Sigmoid colon (tissue), 6 donors: ENCODE measurements at regions not wholly inside any gene's neighbourhood (a gene's known extent, or its start where the extent isn't known, plus 50 kb on each side); places are given as distances from the start of the nearest gene placed in this dataset.

Source experiments
- DNase-seq: peaks from one replicate; pipeline ENCODE4 v3.0.0-alpha.2; 2019
- H3K27ac ChIP-seq, 4 donors: fragments of 200-600 bp; sonication (generic); one replicate each; pipeline ENCODE4 v1.5.1; 2016 to 2019; ENCODE audit warnings: mild to moderate bottlenecking in 1 of 4
- H3K27me3 ChIP-seq, 3 donors: fragments of 200-600 bp; sonication (generic); one replicate each; pipeline ENCODE4 v1.5.1; 2019; ENCODE audit warnings: mild to moderate bottlenecking in 1 of 3
- H3K36me3 ChIP-seq, 4 donors: fragments of 200-600 bp; sonication (generic); one replicate each; pipeline ENCODE4 v1.5.1; 2016 to 2019
- H3K4me1 ChIP-seq, 4 donors: fragments of 200-600 bp; sonication (generic); one replicate each; pipeline ENCODE4 v1.5.1; 2017 to 2019
- H3K4me3 ChIP-seq, 4 donors: fragments of 200-600 bp; sonication (generic); one replicate each; pipeline ENCODE4 v1.5.1; 2017 to 2019; ENCODE audit warnings: mild to moderate bottlenecking in 2 of 4, moderate library complexity in 1 of 4
- H3K9me3 ChIP-seq, 4 donors: fragments of 200-600 bp in 3 of 4; sonication (generic) in 3 of 4; one replicate each; pipeline versions ENCODE4 v1.5.1 to v1.6.1; 2013 to 2019
- EP300 ChIP-seq, 4 donors: sonication (generic); formaldehyde crosslinking; IDR thresholded peaks; one replicate each; pipeline ENCODE4 v1.6.1; 2017; ENCODE audit warnings: antibody characterized with exemption in 4 of 4
- POLR2A ChIP-seq, 2 donors: fragments of 450-650 bp; IDR thresholded peaks; one replicate each; pipeline ENCODE4 v1.6.1; 2016; ENCODE audit warnings: antibody characterized with exemption in 2 of 2, mild to moderate bottlenecking in 2 of 2, moderate library complexity in 2 of 2
- POLR2AphosphoS5 ChIP-seq, 4 donors: sonication (generic); formaldehyde crosslinking; IDR thresholded peaks; one replicate each; pipeline ENCODE4 v1.6.1; 2017; ENCODE audit warnings: antibody characterized with exemption in 4 of 4
- WGBS, 2 donors: extraction: QIAGEN DNeasy Blood & Tissue Kit; methylation state at CpG; one replicate each; pipeline ENCODE4 v1.1.7; 2013; 5-methylcytosine and 5-hydroxymethylcytosine counted together
- intact Hi-C: fragments of 100-400 bp; cut with DNase I; formaldehyde crosslinking; loops from one replicate; pipeline ENCODE4 v1.15.1; 2023
- TF ChIP-seq, protein P1 (sequence below), 4 experiments: fragments of 450-650 bp in 3 of 4; fragments of 200-600 bp in 1 of 4; IDR thresholded peaks; one replicate each; pipeline ENCODE4 v1.5.1; 2016 to 2019; ENCODE audit warnings: antibody characterized with exemption in 4 of 4, mild to moderate bottlenecking in 3 of 4, moderate library complexity in 2 of 4
- donor health status: healthy with polysubstance abuse.
- donor health status: healthy.

DNA sequence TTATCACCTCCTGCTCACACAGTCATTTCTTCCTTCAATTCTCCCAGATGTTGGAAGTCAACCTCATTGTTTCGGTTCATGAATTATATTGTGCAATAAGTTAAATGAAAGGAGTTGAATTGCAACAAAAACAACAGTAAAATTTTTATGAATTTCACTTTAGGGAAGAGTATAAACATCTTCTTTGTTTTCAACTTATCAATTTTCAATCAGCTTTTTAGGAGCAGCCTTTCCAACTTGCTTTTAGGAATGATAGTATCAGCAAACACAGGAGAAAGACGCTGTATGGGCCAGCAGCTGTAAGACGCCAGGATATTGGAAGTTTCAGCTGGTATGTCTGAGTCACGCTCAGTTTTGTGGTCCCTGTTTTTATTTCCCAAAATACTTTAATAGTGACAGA, 132.5 kb upstream of the ARGLU1 start:
- no peak for DNase-seq
- WGBS, 2 donors: 78 to 79% methylated on average over 4 of the region's 4 CpGs
- H3K27me3 ChIP-seq: no peaks in the 10 kb centered on the region

DNA sequence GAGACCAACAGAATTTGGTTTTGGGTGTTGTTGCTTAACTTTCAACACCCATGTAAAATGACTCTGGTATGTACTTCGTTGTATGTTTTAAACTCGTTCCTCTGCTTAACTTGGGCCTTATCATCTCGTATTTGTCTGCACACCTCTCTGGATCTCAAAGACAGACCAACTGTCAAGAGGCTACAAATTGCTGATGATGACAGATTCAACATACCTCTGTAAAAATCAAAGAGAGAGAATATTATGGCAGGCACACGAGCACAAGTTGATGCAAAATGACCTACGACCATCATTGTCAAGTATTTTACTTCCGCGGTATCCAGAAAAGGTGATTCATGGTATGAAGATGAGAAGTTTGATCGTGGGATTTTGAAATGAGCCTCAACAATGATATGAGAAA, 132.1 kb upstream of the ARGLU1 start:
- Histone ChIP-seq H3K27ac (no peak overlapping the region), H3K27me3 (no peaks in the 10 kb centered on the region), H3K4me1 (no peaks in the 10 kb centered on the region), H3K9me3 (no peaks in the 10 kb centered on the region), H3K4me3 (no peak overlapping the region), H3K36me3 (no peaks in the 10 kb centered on the region)
- TF ChIP-seq POLR2A (IDR thresholded peaks at IDR 0.05): no peak
- TF ChIP-seq EP300 (IDR thresholded peaks at IDR 0.05): no peak
- TF ChIP-seq POLR2AphosphoS5 (IDR thresholded peaks at IDR 0.05): no peak
- TF ChIP-seq, protein P1, sequence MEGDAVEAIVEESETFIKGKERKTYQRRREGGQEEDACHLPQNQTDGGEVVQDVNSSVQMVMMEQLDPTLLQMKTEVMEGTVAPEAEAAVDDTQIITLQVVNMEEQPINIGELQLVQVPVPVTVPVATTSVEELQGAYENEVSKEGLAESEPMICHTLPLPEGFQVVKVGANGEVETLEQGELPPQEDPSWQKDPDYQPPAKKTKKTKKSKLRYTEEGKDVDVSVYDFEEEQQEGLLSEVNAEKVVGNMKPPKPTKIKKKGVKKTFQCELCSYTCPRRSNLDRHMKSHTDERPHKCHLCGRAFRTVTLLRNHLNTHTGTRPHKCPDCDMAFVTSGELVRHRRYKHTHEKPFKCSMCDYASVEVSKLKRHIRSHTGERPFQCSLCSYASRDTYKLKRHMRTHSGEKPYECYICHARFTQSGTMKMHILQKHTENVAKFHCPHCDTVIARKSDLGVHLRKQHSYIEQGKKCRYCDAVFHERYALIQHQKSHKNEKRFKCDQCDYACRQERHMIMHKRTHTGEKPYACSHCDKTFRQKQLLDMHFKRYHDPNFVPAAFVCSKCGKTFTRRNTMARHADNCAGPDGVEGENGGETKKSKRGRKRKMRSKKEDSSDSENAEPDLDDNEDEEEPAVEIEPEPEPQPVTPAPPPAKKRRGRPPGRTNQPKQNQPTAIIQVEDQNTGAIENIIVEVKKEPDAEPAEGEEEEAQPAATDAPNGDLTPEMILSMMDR (IDR thresholded peaks at IDR 0.05): no peak
- no peak for DNase-seq
- 91 to 93% methylated on average over 8 of the region's 8 CpGs for WGBS, 2 donors
- intact Hi-C loops: no loop called here

More for the DNA sequence above, 132.5 kb upstream of the ARGLU1 start:
- Histone ChIP-seq H3K36me3 (no peaks in the 10 kb centered on the region), H3K4me1 (no peaks in the 10 kb centered on the region), H3K9me3 (no peaks in the 10 kb centered on the region), H3K27ac (no peak overlapping the region), H3K4me3 (no peak overlapping the region)
- TF ChIP-seq, protein P1 (IDR thresholded peaks at IDR 0.05): no peak
- peak in 1 of 4 donors; percentile 7 for TF ChIP-seq POLR2AphosphoS5 (IDR thresholded peaks at IDR 0.05)
- TF ChIP-seq EP300 (IDR thresholded peaks at IDR 0.05): no peak
- TF ChIP-seq POLR2A (IDR thresholded peaks at IDR 0.05): no peak
- intact Hi-C loops: no loop called here

DNA sequence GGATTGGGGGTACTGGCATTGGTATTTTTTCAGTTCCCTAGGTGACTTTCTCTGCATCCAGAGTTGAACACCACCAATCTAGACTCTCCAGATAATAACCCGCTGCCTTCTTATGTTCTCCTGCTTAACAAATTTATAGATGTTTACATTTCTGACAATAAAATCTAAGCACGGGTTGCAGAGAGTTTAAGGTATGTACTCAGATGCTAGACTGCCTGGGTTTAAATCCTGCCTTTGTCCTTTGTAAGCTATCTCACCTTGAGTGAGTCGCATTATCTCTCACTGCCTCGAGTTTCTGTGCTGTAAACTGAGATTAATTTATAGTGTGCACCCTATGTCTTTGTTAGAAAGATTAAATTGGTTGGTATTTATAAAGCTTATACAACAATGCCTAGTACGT, 131.4 kb upstream of the ARGLU1 start:
- Histone ChIP-seq H3K27me3 (no peaks in the 10 kb centered on the region), H3K27ac (no peak overlapping the region), H3K9me3 (no peaks in the 10 kb centered on the region), H3K4me3 (no peak overlapping the region), H3K36me3 (no peaks in the 10 kb centered on the region), H3K4me1 (no peaks in the 10 kb centered on the region)
- intact Hi-C loops: no loop called here
- 23 to 66% methylated on average over 5 of the region's 5 CpGs for WGBS, 2 donors
- DNase-seq: no peak
- TF ChIP-seq EP300 (IDR thresholded peaks at IDR 0.05): no peak
- TF ChIP-seq POLR2A (IDR thresholded peaks at IDR 0.05): no peak
- no peak for TF ChIP-seq POLR2AphosphoS5 (IDR thresholded peaks at IDR 0.05)
- TF ChIP-seq, protein P1 (IDR thresholded peaks at IDR 0.05): no peak

DNA sequence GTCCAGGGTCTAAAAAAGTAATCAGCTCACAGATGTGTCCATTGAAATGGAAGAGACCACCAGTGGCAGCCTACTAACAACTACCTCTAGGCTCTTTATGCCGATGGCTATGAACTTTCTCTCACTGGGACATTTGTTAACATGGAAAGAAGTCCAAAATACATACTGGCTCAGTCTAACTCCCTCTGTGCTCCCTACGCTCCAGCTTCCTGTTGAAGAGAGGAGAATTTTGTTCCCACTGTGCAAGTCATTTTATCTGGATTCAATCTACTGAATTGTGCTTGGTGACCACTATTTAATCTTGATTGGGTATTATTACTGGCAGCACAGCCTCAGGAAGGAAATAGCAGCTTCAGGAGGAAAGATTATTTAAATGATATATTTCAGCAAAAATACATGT, 128.8 kb upstream of the ARGLU1 start:
- Histone ChIP-seq H3K4me3 (no peak overlapping the region), H3K27me3 (no peaks in the 10 kb centered on the region), H3K36me3 (no peaks in the 10 kb centered on the region), H3K4me1 (no peaks in the 10 kb centered on the region), H3K9me3 (no peaks in the 10 kb centered on the region), H3K27ac (no peak overlapping the region)
- DNase-seq: no peak
- intact Hi-C loops: no loop called here
- WGBS, 2 donors: 91 to 93% methylated on average over 2 of the region's 2 CpGs
- TF ChIP-seq POLR2AphosphoS5 (IDR thresholded peaks at IDR 0.05): no peak
- TF ChIP-seq EP300 (IDR thresholded peaks at IDR 0.05): no peak
- TF ChIP-seq POLR2A (IDR thresholded peaks at IDR 0.05): no peak
- TF ChIP-seq, protein P1 (IDR thresholded peaks at IDR 0.05): no peak

DNA sequence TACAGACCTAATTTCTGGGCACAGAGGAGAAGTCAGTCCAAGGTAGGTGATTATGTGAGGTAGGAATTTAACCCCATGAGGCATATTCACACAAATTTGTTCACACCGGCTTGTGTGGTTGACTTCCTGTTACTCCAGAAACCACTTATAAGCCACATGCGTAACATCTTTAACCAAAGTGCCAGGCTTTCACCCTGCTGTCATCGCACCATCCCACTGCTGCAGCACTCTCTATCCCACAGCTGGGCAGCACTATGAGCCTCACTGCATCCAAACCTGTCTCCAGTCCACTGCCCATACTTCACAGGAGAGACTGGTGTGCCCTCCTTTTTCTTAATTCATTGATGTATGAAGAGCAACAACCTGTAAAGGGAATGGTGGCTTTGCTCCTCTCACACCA, 128.2 kb upstream of the ARGLU1 start:
- Histone ChIP-seq H3K4me1 (no peaks in the 10 kb centered on the region), H3K27me3 (no peaks in the 10 kb centered on the region), H3K9me3 (no peaks in the 10 kb centered on the region), H3K27ac (no peak overlapping the region), H3K36me3 (no peaks in the 10 kb centered on the region), H3K4me3 (no peak overlapping the region)
- no peak for TF ChIP-seq POLR2AphosphoS5 (IDR thresholded peaks at IDR 0.05)
- TF ChIP-seq EP300 (IDR thresholded peaks at IDR 0.05): no peak
- TF ChIP-seq, protein P1 (IDR thresholded peaks at IDR 0.05): no peak
- no peak for TF ChIP-seq POLR2A (IDR thresholded peaks at IDR 0.05)
- intact Hi-C loops: no loop called here
- 84 to 94% methylated on average over 3 of the region's 3 CpGs for WGBS, 2 donors
- no peak for DNase-seq
